ENCODE measurements at regions not wholly inside any gene's neighbourhood (a gene's known extent, or its start where the extent isn't known, plus 50 kb on each side); places are given as distances from the start of the nearest gene placed in this dataset.

DNA sequence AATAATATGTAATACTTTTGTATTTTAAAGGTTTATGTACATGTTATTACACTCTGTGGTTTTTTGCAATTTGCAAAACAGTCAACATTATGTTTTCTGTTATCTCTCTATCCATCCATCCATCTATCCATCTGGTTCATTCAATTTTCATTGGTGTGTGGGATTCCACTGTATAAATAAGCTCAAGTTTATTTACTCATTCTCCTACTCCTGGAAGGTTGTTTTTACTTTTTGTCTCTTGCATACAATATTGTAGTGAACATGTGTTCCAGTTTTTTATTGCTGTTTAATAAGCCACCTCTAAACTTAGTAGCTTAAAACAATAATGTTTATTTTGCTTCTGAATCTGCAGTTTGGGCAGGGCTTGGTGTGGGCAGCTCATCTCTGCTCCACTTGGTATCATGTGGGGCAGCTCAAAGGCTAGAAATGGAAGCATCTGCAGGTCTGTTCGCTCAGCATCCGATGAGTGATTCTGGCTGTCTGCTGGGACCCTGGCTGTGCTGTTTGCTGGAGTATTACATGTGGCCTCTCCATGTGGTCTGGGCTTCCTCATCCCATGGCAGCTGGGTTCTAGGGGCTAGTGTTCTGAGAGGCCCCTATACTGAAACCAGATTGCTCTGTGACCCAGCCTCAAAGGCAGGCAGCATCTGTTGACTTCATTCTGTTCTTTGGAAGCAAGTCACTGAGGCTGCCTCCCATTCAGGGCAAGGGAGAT lies 98.8 kb downstream of the SLC25A47 start:
- H3K36me3 Mint-ChIP-seq: no peaks in the 10 kb centered on the region; the same call in 1 of the 2 replicates
- DNase-seq (ENCODE audit: low spot score) (no peak), ATAC-seq (no peak)
- H3K4me1 Mint-ChIP-seq: peaks cover 27% of the 10 kb centered on the region
- H3K27ac Mint-ChIP-seq: no peak overlapping the region
- ChIA-PET CTCF (interaction anchor here (0.8 to 3.6 kb wide), 10 partner anchors 12 to 231 kb away, joined by 3 to 20 read pairs (median 4); no protein-coding TSS in a partner anchor), POLR2A (no interaction called here)
- H3K9me3 Mint-ChIP-seq: peaks cover 4% of the 10 kb centered on the region
- TF ChIP-seq SOX15 (CRISPR knock-in tag; IDR thresholded peaks at IDR 0.05) (no peak), MXD4 (CRISPR knock-in tag; IDR thresholded peaks at IDR 0.05; ENCODE audit: borderline replicate concordance) (no peak), ZNF138 (CRISPR knock-in tag; conservative IDR thresholded peaks at IDR 0.05) (no peak), PRRX2 (CRISPR knock-in tag; IDR thresholded peaks at IDR 0.05) (no peak), IRF2 (CRISPR knock-in tag; IDR thresholded peaks at IDR 0.05; ENCODE audit: borderline replicate concordance, low read depth) (no peak), MYBL2 (CRISPR knock-in tag; IDR thresholded peaks at IDR 0.05) (no peak)
- TF ChIP-seq, protein P1, sequence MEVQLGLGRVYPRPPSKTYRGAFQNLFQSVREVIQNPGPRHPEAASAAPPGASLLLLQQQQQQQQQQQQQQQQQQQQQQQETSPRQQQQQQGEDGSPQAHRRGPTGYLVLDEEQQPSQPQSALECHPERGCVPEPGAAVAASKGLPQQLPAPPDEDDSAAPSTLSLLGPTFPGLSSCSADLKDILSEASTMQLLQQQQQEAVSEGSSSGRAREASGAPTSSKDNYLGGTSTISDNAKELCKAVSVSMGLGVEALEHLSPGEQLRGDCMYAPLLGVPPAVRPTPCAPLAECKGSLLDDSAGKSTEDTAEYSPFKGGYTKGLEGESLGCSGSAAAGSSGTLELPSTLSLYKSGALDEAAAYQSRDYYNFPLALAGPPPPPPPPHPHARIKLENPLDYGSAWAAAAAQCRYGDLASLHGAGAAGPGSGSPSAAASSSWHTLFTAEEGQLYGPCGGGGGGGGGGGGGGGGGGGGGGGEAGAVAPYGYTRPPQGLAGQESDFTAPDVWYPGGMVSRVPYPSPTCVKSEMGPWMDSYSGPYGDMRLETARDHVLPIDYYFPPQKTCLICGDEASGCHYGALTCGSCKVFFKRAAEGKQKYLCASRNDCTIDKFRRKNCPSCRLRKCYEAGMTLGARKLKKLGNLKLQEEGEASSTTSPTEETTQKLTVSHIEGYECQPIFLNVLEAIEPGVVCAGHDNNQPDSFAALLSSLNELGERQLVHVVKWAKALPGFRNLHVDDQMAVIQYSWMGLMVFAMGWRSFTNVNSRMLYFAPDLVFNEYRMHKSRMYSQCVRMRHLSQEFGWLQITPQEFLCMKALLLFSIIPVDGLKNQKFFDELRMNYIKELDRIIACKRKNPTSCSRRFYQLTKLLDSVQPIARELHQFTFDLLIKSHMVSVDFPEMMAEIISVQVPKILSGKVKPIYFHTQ (CRISPR knock-in tag; IDR thresholded peaks at IDR 0.05): no peak
- TF ChIP-seq, protein P2, sequence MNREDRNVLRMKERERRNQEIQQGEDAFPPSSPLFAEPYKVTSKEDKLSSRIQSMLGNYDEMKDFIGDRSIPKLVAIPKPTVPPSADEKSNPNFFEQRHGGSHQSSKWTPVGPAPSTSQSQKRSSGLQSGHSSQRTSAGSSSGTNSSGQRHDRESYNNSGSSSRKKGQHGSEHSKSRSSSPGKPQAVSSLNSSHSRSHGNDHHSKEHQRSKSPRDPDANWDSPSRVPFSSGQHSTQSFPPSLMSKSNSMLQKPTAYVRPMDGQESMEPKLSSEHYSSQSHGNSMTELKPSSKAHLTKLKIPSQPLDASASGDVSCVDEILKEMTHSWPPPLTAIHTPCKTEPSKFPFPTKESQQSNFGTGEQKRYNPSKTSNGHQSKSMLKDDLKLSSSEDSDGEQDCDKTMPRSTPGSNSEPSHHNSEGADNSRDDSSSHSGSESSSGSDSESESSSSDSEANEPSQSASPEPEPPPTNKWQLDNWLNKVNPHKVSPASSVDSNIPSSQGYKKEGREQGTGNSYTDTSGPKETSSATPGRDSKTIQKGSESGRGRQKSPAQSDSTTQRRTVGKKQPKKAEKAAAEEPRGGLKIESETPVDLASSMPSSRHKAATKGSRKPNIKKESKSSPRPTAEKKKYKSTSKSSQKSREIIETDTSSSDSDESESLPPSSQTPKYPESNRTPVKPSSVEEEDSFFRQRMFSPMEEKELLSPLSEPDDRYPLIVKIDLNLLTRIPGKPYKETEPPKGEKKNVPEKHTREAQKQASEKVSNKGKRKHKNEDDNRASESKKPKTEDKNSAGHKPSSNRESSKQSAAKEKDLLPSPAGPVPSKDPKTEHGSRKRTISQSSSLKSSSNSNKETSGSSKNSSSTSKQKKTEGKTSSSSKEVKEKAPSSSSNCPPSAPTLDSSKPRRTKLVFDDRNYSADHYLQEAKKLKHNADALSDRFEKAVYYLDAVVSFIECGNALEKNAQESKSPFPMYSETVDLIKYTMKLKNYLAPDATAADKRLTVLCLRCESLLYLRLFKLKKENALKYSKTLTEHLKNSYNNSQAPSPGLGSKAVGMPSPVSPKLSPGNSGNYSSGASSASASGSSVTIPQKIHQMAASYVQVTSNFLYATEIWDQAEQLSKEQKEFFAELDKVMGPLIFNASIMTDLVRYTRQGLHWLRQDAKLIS (CRISPR knock-in tag; IDR thresholded peaks at IDR 0.05; ENCODE audit: borderline replicate concordance): no peak
- TF ChIP-seq, protein P3, sequence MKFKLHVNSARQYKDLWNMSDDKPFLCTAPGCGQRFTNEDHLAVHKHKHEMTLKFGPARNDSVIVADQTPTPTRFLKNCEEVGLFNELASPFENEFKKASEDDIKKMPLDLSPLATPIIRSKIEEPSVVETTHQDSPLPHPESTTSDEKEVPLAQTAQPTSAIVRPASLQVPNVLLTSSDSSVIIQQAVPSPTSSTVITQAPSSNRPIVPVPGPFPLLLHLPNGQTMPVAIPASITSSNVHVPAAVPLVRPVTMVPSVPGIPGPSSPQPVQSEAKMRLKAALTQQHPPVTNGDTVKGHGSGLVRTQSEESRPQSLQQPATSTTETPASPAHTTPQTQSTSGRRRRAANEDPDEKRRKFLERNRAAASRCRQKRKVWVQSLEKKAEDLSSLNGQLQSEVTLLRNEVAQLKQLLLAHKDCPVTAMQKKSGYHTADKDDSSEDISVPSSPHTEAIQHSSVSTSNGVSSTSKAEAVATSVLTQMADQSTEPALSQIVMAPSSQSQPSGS (CRISPR knock-in tag; IDR thresholded peaks at IDR 0.05; ENCODE audit: borderline replicate concordance, low read depth): no peak
- TF ChIP-seq, protein P4, sequence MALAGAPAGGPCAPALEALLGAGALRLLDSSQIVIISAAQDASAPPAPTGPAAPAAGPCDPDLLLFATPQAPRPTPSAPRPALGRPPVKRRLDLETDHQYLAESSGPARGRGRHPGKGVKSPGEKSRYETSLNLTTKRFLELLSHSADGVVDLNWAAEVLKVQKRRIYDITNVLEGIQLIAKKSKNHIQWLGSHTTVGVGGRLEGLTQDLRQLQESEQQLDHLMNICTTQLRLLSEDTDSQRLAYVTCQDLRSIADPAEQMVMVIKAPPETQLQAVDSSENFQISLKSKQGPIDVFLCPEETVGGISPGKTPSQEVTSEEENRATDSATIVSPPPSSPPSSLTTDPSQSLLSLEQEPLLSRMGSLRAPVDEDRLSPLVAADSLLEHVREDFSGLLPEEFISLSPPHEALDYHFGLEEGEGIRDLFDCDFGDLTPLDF (CRISPR knock-in tag; IDR thresholded peaks at IDR 0.05): no peak
- TF ChIP-seq, protein P5, sequence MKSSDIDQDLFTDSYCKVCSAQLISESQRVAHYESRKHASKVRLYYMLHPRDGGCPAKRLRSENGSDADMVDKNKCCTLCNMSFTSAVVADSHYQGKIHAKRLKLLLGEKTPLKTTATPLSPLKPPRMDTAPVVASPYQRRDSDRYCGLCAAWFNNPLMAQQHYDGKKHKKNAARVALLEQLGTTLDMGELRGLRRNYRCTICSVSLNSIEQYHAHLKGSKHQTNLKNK (CRISPR knock-in tag; IDR thresholded peaks at IDR 0.05): no peak
- H3K4me3 Mint-ChIP-seq: no peak overlapping the region
- no peaks in the 10 kb centered on the region for H3K27me3 Mint-ChIP-seq (ENCODE audit: low read depth)

DNA sequence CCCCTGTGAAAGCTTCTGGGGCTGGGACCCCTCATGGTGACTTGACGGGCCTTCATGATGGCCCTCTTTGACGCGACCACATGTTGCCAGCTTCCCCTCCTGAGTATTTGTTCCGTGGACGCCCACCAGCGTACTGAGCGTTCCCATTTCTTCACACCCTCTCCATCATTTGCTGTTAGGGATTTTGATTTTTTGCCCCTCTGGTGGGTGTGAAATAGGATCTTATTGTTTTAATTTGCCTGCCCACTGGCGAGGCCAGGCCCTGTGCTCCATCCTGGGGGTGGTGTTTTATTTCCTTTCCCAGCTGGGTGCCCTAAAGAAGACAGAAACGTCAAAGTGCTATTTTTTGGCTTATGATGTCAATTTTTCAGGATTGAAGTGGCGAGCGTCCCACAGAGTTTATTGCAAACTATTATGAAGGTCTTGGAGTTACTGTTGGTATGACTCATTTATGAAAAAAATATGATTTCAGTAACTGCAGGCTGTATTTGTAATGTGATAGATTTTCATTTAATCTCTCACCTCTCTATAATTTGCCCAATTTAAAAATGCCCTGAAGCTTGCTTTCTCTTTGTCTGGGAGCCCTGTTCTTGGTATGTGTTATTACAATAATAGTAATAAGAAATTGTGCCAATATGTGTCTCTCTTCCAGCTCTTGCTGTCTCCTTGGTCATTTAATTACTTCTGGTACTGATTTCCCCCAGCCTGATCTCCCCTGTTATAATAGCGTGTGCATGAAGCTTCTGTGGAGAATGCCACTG lies 99.6 kb downstream of the SLC25A47 start:
- no peaks in the 10 kb centered on the region for H3K27me3 Mint-ChIP-seq (ENCODE audit: low read depth)
- ChIA-PET POLR2A (no interaction called here), CTCF (interaction anchor here (2.2 to 3.6 kb wide), 3 partner anchors 17 to 45 kb away, joined by 7 to 15 read pairs (median 13); no protein-coding TSS in a partner anchor)
- peaks cover 4% of the 10 kb centered on the region for H3K9me3 Mint-ChIP-seq
- DNase-seq (ENCODE audit: low spot score): no peak
- H3K4me3 Mint-ChIP-seq: no peak overlapping the region
- peaks cover 25% of the 10 kb centered on the region for H3K4me1 Mint-ChIP-seq
- H3K36me3 Mint-ChIP-seq: no peaks in the 10 kb centered on the region; the same call in 1 of the 2 replicates
- no peak overlapping the region for H3K27ac Mint-ChIP-seq
- no peak for ATAC-seq
- TF ChIP-seq ZNF416 (CRISPR knock-in tag; IDR thresholded peaks at IDR 0.05): no peak
- no peak for TF ChIP-seq GTF2I (CRISPR knock-in tag; conservative IDR thresholded peaks at IDR 0.05)
- TF ChIP-seq ESRRA (CRISPR knock-in tag; IDR thresholded peaks at IDR 0.05; ENCODE audit: borderline replicate concordance): no peak
- TF ChIP-seq HMGA2 (CRISPR knock-in tag; IDR thresholded peaks at IDR 0.05): no peak
- no peak for TF ChIP-seq JAZF1 (CRISPR knock-in tag; IDR thresholded peaks at IDR 0.05)
- TF ChIP-seq, protein P6, sequence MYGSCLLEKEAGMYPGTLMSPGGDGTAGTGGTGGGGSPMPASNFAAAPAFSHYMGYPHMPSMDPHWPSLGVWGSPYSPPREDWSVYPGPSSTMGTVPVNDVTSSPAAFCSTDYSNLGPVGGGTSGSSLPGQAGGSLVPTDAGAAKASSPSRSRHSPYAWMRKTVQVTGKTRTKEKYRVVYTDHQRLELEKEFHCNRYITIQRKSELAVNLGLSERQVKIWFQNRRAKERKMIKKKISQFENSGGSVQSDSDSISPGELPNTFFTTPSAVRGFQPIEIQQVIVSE (CRISPR knock-in tag; IDR thresholded peaks at IDR 0.05; ENCODE audit: borderline replicate concordance): no peak
- no peak for TF ChIP-seq NR3C1 (CRISPR knock-in tag; conservative IDR thresholded peaks at IDR 0.05; ENCODE audit: low read depth)
- no peak for TF ChIP-seq FOXP1 (CRISPR knock-in tag; IDR thresholded peaks at IDR 0.05; ENCODE audit: borderline replicate concordance)
- TF ChIP-seq NFATC4 (CRISPR knock-in tag; IDR thresholded peaks at IDR 0.05): no peak
